ENCODE measurements at regions not wholly inside any gene's neighbourhood (a gene's known extent, or its start where the extent isn't known, plus 50 kb on each side); places are given as distances from the start of the nearest gene placed in this dataset.

DNA sequence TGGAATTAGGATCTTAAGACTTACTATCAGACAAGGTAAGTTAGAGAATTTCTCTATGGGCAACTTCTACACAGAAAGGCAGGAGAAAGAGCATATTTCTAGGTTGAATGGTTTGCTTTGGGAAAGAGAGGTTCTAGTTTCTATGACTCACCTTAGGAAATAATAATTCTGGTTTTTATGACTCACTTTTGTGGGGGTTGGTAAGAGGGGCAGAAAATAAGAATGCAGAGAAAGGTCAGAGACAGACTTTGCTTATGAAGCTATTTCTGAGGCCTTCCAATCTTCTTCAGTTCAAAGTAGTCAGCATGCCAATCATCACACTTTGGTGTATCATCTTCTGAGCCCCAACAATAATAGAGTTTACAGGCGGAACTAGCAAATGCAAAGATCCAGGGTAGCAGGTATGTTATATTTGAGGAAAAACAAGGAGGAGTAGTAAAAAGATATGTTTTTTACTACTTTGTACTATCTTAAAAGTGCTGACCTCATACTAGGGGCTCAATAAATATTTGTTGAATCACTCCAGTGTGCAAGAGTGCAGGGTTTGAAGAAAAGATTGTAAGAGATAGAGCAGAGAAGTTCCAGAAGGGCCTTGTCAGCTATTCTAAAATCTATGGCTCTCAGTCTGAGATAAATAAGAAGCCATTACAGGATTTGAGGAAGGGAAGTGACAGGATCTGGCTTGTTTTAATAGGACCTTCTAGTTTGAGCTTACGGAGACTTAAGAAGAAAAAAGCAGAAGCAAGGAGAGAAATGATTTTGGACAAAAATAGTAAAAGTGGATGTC lies 56.7 kb upstream of the LRFN5 start:
- 29% methylated on average over 1 of the region's 2 CpGs for WGBS (ENCODE audit: insufficient coverage)
- H3K4me3 Mint-ChIP-seq: no peak overlapping the region
- peaks cover 0 to 6% of the 10 kb centered on the region in 2 donors for H3K9me3 Mint-ChIP-seq
- H3K27ac ChIP-seq (ENCODE audit: low read length): no peak overlapping the region
- intact Hi-C loops (cut with micrococcal nuclease): no loop called here
- no peaks in the 10 kb centered on the region for H3K9me3 ChIP-seq (ENCODE audit: control insufficient read depth, insufficient read depth, low read length)
- H3K27me3 ChIP-seq (ENCODE audit: control insufficient read depth, insufficient read depth, low read length): no peaks in the 10 kb centered on the region
- no peak for ATAC-seq
- no peaks in the 10 kb centered on the region for H3K36me3 Mint-ChIP-seq
- no peaks in the 10 kb centered on the region for H3K36me3 ChIP-seq (ENCODE audit: control insufficient read depth, insufficient read depth, low read length)
- no peak overlapping the region for H3K27ac Mint-ChIP-seq
- H3K27me3 Mint-ChIP-seq (ENCODE audit: low read depth in 2 of 2): no peaks in the 10 kb centered on the region
- no peak for DNase-seq
- H3K4me3 ChIP-seq (ENCODE audit: low read length): no peak overlapping the region
- H3K4me1 Mint-ChIP-seq: no peaks in the 10 kb centered on the region
- TF ChIP-seq, protein P1, sequence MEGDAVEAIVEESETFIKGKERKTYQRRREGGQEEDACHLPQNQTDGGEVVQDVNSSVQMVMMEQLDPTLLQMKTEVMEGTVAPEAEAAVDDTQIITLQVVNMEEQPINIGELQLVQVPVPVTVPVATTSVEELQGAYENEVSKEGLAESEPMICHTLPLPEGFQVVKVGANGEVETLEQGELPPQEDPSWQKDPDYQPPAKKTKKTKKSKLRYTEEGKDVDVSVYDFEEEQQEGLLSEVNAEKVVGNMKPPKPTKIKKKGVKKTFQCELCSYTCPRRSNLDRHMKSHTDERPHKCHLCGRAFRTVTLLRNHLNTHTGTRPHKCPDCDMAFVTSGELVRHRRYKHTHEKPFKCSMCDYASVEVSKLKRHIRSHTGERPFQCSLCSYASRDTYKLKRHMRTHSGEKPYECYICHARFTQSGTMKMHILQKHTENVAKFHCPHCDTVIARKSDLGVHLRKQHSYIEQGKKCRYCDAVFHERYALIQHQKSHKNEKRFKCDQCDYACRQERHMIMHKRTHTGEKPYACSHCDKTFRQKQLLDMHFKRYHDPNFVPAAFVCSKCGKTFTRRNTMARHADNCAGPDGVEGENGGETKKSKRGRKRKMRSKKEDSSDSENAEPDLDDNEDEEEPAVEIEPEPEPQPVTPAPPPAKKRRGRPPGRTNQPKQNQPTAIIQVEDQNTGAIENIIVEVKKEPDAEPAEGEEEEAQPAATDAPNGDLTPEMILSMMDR (IDR thresholded peaks at IDR 0.05): no peak
- no peaks in the 10 kb centered on the region for H3K4me1 ChIP-seq (ENCODE audit: control insufficient read depth, insufficient read depth, low read length)

DNA sequence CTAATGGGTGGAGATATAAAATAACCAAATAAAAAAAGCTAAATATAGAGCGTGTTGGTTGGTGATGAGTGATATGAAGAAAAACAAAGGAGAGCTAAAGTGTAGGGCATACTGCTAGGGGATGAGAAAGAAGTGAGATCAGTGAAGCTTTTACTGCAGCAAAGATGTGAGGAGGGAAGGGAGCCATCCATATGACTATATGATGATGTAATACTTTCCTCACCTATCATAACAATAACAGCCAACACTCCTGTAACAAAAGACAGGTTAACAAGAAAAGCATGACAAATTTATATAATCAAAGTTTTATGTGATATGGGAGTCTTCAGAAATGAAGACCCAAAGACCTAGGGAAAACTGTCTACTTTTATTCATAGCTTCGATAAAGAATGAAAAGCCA lies 57.4 kb upstream of the LRFN5 start:
- ATAC-seq (no peak), DNase-seq (no peak)
- peaks cover 2 to 8% of the 10 kb centered on the region in 2 donors for H3K9me3 Mint-ChIP-seq
- H3K4me1 Mint-ChIP-seq: no peaks in the 10 kb centered on the region
- Histone ChIP-seq H3K36me3 (ENCODE audit: control insufficient read depth, insufficient read depth, low read length) (no peaks in the 10 kb centered on the region), H3K9me3 (ENCODE audit: control insufficient read depth, insufficient read depth, low read length) (no peaks in the 10 kb centered on the region), H3K4me1 (ENCODE audit: control insufficient read depth, insufficient read depth, low read length) (no peaks in the 10 kb centered on the region), H3K27me3 (ENCODE audit: control insufficient read depth, insufficient read depth, low read length) (no peaks in the 10 kb centered on the region), H3K27ac (ENCODE audit: low read length) (no peak overlapping the region), H3K4me3 (ENCODE audit: low read length) (no peak overlapping the region)
- H3K36me3 Mint-ChIP-seq: no peaks in the 10 kb centered on the region
- intact Hi-C loops (cut with micrococcal nuclease): no loop called here
- no peak overlapping the region for H3K27ac Mint-ChIP-seq
- no peak overlapping the region for H3K4me3 Mint-ChIP-seq
- no peaks in the 10 kb centered on the region for H3K27me3 Mint-ChIP-seq (ENCODE audit: low read depth in 2 of 2)
- TF ChIP-seq, protein P1 (IDR thresholded peaks at IDR 0.05): no peak
- WGBS (ENCODE audit: insufficient coverage): 91% methylated on average over 2 of the region's 2 CpGs

DNA sequence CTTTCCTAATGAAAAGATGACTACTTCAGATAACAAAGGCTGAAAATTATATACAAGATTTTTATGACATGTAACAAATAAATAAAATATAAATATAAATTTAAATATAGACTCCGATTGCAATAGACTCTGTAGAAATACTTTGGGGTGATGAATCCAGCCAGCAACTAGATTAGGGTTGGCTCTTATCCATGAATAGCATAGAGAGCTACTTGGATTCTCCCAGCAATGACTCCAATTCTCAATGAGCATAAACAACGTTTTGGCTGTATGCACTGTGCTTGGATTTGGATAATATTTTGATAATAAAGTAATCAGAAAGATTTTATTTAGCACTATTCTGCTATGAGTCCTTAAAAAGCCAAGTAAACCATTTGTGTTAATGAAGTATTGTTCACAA lies 58.0 kb upstream of the LRFN5 start:
- TF ChIP-seq, protein P1 (IDR thresholded peaks at IDR 0.05): no peak
- no peak overlapping the region for H3K27ac Mint-ChIP-seq
- no peaks in the 10 kb centered on the region for H3K4me1 ChIP-seq (ENCODE audit: control insufficient read depth, insufficient read depth, low read length)
- intact Hi-C loops (cut with micrococcal nuclease): no loop called here
- no CpG with 5 or more reads among the region's 2 CpGs for WGBS (ENCODE audit: insufficient coverage)
- no peak overlapping the region for H3K27ac ChIP-seq (ENCODE audit: low read length)
- H3K27me3 Mint-ChIP-seq (ENCODE audit: low read depth in 2 of 2): no peaks in the 10 kb centered on the region
- no peak overlapping the region for H3K4me3 Mint-ChIP-seq
- H3K4me3 ChIP-seq (ENCODE audit: low read length): no peak overlapping the region
- H3K9me3 ChIP-seq (ENCODE audit: control insufficient read depth, insufficient read depth, low read length): peaks cover 2% of the 10 kb centered on the region
- ATAC-seq: no peak
- H3K9me3 Mint-ChIP-seq: peaks cover 2 to 8% of the 10 kb centered on the region in 2 donors
- H3K4me1 Mint-ChIP-seq: no peaks in the 10 kb centered on the region
- H3K36me3 Mint-ChIP-seq: no peaks in the 10 kb centered on the region
- no peaks in the 10 kb centered on the region for H3K36me3 ChIP-seq (ENCODE audit: control insufficient read depth, insufficient read depth, low read length)
- no peak for DNase-seq
- no peaks in the 10 kb centered on the region for H3K27me3 ChIP-seq (ENCODE audit: control insufficient read depth, insufficient read depth, low read length)

DNA sequence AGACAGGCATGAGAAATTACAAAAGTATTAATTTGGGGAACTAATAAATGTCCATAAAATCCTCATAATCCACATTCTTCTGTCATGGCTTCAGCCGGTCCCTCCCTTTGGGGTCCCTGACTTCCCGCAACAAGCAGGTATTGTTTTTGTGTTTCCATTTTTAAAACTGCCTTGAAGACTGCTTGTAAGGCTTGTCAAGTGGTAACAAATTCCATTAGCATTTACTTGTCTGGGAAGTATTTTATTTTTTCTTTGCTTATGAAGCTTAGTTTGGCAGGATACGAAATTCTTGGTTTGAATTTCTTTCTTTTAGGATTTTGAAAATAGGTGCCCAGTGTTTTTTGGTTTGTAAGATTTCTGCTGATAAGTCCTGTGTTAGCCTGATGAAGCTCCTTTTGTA lies 65.3 kb upstream of the LRFN5 start:
- Histone ChIP-seq H3K4me1 (ENCODE audit: control insufficient read depth, insufficient read depth, low read length) (no peaks in the 10 kb centered on the region), H3K4me3 (ENCODE audit: low read length) (no peak overlapping the region), H3K27me3 (ENCODE audit: control insufficient read depth, insufficient read depth, low read length) (no peaks in the 10 kb centered on the region), H3K9me3 (ENCODE audit: control insufficient read depth, insufficient read depth, low read length) (peaks cover 15% of the 10 kb centered on the region), H3K27ac (ENCODE audit: low read length) (no peak overlapping the region), H3K36me3 (ENCODE audit: control insufficient read depth, insufficient read depth, low read length) (no peaks in the 10 kb centered on the region)
- no peak overlapping the region for H3K4me3 Mint-ChIP-seq
- 84% methylated on average over 3 of the region's 3 CpGs for WGBS (ENCODE audit: insufficient coverage)
- no peaks in the 10 kb centered on the region for H3K4me1 Mint-ChIP-seq
- intact Hi-C loops (cut with micrococcal nuclease): no loop called here
- peaks cover 9 to 15% of the 10 kb centered on the region in 2 donors for H3K9me3 Mint-ChIP-seq
- ATAC-seq (no peak), DNase-seq (no peak)
- H3K36me3 Mint-ChIP-seq: no peaks in the 10 kb centered on the region
- H3K27ac Mint-ChIP-seq: no peak overlapping the region
- H3K27me3 Mint-ChIP-seq (ENCODE audit: low read depth in 2 of 2): no peaks in the 10 kb centered on the region
- TF ChIP-seq, protein P1 (IDR thresholded peaks at IDR 0.05): no peak
